AG08395 (cell line): ENCODE measurements at regions not wholly inside any gene's neighbourhood (a gene's known extent, or its start where the extent isn't known, plus 50 kb on each side); places are given as distances from the start of the nearest gene placed in this dataset.
A peak's percentile ranks its signal among the peaks of the same experiment; 100 is the strongest.

Experiments used
- DNase-seq: peaks from one replicate; pipeline ENCODE4 v3.0.0; 2012; ENCODE audit warnings: mixed read lengths, low spot score

- no peak for DNase-seq
Measured at GRCh38 chr18:76572518-76573247, 77.6 kb upstream of the ZNF516 start.

- DNase-seq = no peak
Measured at GRCh38 chr18:76571689-76572088, 76.6 kb upstream of the ZNF516 start.

- no peak for DNase-seq
Measured at GRCh38 chr18:76570856-76571255, 75.8 kb upstream of the ZNF516 start.

GRCh38 chr18:76569644-76570419 lies 74.8 kb upstream of the ZNF516 start:
- DNase-seq = no peak

- no peak for DNase-seq
Measured at GRCh38 chr18:76568731-76569130, 73.7 kb upstream of the ZNF516 start.

GRCh38 chr18:76567835-76568445 lies 72.9 kb upstream of the ZNF516 start:
- no peak for DNase-seq

GRCh38 chr18:76566987-76567386 lies 71.9 kb upstream of the ZNF516 start:
- DNase-seq = no peak

GRCh38 chr18:76565238-76566173 lies 70.5 kb upstream of the ZNF516 start:
- peak; percentile 93 for DNase-seq

- no peak for DNase-seq
Measured at GRCh38 chr18:76564655-76565237, 69.7 kb upstream of the ZNF516 start.

- DNase-seq = no peak
Measured at GRCh38 chr18:76564117-76564516, 69.1 kb upstream of the ZNF516 start.

GRCh38 chr18:76562286-76563122 lies 67.5 kb upstream of the ZNF516 start:
- no peak for DNase-seq

GRCh38 chr18:76558881-76559667 lies 64.0 kb upstream of the ZNF516 start:
- DNase-seq = no peak

- DNase-seq = no peak
Measured at GRCh38 chr18:76557026-76557575, 62.1 kb upstream of the ZNF516 start.

- no peak for DNase-seq
Measured at GRCh38 chr18:76554547-76555222, 59.6 kb upstream of the ZNF516 start.

- no peak for DNase-seq
Measured at GRCh38 chr18:76553715-76554546, 58.9 kb upstream of the ZNF516 start.

GRCh38 chr18:76548541-76548940 lies 53.5 kb upstream of the ZNF516 start:
- DNase-seq = no peak

GRCh38 chr18:76547296-76547695 lies 52.3 kb upstream of the ZNF516 start:
- no peak for DNase-seq

- no peak for DNase-seq
Measured at GRCh38 chr18:76546436-76546835, 51.4 kb upstream of the ZNF516 start.
